IPS DF 4.7 (cell line): ENCODE measurements at regions not wholly inside any gene's neighbourhood (a gene's known extent, or its start where the extent isn't known, plus 50 kb on each side); places are given as distances from the start of the nearest gene placed in this dataset.
"Not testable (repeated sequence)": the region's sequence is repeated elsewhere in the genome, so short reads cannot be mapped to it uniquely, and the experiment has no call there.

Source experiments
- DNase-seq: peaks from one replicate; pipeline ENCODE4 v3.0.0-alpha.2; 2013; ENCODE audit warnings: low spot score; ENCODE audit errors: extremely low read depth

DNA sequence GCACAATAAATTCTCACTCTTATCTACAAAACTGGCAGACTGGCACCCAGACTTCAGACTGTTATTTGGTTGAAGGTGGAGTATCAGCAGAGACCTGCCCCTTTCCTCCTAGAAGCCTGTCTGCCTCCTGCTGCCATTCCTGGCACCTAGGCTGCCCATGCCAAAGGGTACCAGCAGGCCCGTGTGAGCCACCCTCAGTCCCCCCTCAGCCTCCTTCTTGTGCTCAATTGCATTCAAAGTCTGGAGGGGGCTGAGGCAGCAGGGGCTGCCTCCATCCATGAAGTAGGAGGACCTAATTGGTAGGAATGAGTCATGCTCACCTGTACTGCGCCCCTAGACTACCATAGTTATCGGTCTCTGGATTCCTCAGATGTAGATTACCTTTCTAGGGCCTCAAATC lies 440.9 kb upstream of the GRM3 start:
- DNase-seq: no peak

DNA sequence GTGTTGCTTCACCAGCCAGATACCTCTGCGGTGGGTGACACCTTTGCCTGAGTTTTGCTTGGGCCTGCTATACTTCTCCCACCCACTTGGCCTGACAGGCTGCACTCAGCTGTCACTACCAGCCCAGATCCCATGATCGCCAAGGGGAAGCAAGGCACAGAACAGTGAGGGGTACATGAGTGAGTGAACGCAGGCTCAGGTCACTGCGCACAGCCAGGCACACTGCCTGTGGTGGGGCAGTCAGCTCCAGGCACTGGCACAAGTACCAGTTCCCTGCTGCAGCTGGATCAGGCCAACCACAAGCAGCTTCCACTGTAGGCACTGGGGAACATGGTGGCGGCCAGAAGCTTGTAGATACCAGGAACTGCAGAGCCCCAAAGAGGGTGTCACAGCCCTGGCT lies 441.9 kb upstream of the GRM3 start:
- no peak for DNase-seq

DNA sequence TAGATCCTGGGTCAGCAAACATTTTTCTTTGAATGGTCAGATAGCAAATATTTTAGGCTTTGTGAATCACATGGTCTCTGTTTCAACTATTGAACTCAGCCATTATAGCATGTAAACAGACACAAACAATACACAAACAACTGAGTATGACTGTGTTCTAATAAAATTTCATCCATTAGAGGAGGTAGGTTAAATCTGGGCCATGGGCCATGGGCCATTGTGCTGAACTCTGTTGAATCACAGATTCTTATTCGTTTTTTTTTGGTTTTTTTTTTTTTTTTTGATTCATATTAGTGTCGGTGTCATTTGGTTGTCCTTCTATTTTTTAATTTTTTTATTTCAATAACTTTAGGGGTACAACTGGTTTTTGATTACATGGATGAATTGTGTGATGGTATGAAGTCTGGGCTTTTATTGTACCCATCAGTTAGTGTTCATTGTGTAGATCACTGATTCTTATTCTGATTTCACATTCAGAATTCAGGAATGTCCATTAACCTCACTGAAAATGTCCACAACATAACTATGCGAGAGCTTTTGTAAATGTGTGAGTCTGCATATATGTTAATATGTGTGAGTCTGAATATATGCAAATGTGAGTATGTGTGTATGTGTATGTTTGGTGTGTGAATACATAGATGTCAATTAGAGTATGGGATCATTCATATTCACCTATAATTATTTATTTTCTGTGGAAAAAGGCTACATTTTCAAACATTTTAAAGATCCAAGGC lies 443.7 kb upstream of the GRM3 start:
- DNase-seq: no peak

DNA sequence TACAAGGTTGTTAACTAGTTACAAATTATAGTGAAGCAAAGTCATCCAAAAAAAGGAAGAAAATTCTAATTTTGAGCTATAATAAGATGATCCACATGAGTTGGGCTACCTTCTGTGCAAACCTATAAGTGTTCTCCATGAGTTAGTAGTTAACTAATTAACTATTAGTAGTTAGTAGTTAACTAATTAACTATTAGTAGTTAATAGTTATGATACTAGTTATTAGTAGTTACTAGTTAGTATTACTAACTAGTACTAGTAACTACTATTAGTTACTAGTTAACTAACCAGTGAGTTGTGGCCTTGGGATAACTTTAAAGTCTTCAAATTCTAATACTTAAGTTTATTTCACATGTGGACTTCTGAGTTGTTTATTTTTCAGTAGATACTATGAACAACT lies 453.4 kb upstream of the GRM3 start:
- DNase-seq: no peak

DNA sequence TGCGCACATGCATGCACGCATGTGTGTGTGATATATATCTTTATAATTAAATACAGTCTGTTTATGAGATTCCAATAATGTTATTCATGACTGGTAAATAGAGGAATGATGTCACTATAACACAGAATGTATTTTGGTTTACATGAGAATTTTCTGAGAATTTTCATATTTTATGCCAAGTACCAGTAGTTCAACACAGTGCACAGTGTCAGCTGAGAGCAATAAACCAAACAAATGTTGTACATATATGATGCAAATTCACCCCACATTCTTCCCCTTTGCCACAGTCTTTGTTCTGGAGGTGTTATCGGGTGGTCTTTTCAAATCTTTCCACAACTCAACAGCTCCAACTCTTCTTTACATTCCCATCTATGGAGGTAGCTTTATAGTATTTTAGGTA lies 462.2 kb upstream of the GRM3 start:
- DNase-seq: no peak

DNA sequence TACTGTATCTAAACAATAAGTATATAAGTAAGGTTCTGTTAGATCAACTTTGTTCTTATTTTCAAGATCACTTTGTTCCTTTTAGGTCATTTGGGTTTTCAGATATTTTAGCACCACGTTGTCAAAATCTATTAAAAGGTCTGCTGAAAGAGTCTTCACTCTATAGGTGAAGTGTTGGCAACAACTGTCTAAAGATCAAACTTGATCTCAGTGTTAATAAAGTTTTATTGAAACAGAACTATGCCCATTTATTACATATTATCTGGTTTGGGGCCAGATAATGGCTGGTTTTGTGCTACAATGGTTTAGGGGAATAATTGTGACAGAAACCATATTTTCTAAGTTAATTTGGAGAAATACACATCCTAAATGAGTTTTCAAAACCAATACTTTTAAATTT lies 478.9 kb upstream of the GRM3 start:
- no peak for DNase-seq

DNA sequence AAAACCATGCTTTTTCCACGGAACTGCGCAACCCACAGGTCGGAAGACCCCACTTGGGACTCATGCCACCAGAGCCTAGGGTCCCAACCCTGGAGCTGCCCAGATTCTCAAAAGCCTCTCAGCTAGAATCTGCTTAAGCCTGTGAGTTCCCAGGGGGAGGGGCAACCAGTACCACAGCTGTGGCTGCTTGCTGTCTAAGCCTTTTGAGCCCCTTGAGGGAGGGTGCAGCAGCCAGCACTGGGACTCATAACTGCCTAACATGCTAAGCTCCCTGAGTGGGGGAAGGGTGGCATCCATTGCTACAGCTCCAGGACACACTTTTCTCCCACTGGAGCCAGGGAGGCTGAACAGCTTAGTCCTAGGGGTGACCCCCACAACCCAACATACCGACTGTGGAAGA lies 485.6 kb upstream of the GRM3 start:
- DNase-seq: no peak

DNA sequence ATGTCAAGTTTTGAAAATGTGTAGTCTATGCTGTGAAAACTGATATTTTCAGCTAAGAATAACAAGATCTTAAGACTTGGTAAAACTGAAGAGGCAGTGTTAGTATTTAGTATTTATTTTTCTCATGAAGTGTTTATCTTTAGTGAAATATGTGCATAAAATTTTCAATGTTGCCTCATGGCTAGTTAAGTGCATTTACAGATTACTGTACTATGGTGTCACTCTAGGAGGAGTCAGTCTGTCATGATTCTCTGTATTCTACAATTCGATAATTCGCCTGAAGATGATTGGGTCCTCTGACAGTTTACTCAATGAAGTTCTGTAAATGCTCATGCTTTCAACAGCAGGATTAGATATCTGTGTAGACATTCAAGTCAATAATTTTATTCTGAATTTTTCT lies 488.1 kb upstream of the GRM3 start:
- no peak for DNase-seq

DNA sequence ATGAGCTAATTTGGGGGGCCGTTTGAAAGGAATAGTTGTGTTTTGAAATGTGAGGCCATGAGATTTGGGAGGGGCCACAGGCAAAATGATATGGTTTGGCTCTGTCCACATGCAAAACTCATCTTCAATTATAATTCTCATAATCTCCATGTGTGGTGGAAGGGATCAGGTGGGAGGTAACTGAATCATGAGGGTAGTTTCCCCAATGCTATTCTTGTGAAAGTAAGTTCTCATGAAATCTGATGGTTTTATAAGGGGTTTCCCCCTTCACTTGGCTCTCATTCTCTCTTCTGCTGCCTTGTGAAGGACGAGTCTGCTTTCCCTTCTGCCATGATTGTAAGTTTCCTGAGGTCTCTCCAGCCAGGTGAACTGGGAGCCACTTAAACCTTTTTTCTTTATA lies 490.8 kb upstream of the GRM3 start:
- DNase-seq: no peak

DNA sequence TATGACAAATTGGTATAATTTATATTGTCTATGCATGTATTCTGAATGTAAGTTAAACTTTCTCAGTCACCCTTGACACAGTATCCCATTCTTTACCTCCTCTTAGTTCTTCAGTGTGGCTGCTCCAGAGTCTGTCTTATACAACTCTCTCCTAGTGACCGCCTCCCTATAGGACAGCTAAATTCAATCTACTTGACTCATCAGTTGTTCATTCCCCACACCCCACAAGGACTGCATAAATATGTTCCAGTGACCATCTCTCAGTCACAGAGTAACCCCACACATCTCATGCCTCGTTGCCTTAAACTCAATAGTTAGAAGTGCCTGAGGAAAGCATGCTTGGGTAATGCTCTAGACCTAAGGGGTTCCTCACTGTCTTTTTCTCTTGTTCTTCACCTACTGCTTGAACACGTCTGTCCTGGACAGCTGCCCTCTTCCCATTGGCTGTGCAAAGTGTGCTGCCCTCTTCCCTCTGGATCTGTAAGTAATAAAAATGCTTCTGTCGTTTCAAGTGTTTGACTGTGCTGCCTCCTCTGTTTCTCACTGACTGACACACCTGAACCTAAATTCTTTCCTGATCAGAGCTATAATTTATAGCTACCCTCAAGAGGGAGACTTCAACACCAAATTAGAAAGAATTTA lies 494.6 kb upstream of the GRM3 start:
- DNase-seq: no peak

DNA sequence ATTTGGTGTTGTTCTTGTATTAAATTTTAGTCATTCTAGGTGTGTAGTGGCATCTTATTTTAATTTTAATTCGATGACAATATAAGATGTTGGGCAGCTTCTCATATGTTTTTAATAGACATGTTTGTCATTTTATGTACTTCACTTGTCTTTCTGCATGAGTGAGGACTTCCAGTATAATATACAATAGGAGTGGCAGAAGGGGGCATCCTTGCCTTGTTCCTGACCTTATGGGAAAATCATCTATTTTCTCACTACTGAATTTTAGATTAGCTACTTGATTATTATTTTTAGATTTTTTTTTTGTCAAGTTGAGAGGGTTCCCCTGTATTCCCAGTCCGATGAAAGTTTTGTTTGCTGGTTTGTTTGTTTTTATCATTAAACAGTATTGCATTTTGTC lies 495.2 kb upstream of the GRM3 start:
- no peak for DNase-seq

DNA sequence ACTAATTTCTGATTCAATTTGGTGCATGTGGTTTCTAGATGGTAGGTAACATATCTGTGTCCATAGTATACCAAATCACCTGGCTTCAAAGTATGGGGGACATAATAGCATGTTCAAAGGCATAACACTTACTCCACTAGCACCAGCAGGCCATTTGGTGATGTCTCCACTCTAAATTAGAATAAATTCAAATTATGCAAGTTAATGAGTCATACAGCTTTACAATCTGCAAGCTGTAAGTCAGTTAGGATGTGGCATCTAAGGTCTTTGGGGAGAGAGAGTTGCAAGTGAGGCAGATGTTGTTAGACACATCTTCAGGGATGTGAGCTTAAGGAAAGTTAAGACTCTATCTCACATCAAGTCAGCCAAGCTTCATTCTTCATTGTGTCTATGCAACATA lies 506.4 kb upstream of the GRM3 start:
- no peak for DNase-seq

DNA sequence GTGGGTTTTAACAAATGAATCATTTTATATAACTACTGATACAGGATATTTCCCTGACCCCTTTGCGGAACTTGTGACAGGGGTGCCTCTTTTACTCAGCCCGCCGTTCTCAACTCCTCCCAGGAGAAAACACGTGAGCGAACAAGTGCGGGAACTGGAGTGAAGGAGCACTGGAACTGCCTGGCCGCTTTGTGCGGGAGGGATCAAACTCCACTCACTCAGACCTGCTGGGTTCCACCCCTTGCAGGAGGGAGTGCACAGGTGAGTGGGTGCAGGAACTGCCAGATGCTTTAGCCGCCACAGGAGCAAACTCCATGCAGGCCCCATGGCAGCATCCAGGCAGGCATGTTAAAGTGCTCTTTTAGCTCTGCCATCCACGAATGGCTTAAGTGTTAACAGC lies 513.4 kb upstream of the GRM3 start:
- DNase-seq: no peak

DNA sequence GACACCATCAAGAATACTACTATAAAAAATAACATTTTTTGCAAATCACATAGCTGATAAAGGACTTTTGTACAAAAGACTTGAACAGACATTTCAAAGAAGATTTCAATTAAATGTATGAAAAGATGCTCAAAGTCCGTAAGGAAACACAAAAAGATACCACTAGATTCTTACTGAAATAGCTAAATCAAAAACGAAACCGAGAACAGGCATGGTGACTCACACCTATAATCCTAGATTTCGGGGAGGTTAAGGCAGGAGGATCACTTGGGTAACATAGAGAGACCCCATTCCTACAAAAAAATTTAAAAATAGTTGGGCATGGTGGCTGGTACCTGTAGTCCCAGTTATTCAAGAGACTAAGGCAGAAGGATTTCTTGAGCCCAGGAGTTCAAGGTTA lies 520.2 kb upstream of the GRM3 start:
- no peak for DNase-seq

DNA sequence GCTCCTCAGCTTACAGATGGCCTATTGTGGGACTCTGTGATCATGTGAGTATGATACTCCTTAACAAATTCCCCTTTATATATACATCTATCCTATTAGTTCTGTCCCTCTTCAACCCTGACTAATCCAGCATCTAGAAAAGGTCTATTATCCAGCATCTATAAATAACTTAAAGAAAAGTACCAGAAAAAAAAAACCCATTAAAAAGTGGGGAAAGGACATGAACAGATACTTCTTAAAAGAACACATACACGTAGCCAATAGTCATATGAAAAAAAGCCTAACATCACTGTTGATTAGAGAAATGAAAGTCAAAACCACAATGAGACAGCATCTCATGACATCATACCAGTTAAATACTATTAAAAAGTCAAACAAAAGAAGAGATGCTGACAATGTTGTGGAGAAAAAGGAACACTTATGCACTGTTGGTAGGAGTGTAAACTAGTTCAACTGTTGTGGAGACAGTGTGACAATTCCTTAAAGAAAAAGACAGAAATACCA lies 549.5 kb upstream of the GRM3 start:
- no peak for DNase-seq

DNA sequence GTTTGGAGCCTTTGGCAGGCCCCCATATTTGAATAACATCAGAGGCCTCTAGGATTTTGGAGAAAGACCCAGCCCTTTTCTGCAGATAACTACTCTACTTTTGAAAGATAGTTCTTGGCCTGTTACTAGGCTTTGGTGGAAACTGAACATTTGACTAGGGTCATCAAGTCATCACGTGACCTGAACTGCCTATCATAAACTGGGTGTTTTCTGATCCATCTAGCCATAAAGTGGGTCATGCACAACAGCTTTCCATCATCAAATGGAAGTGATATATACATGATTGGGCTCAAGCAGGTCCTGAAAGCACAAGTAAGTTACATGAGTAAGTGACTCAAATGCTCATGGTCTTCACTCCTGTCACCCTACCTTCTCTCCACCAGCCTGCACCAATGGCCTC lies 552.3 kb upstream of the GRM3 start:
- no peak for DNase-seq

DNA sequence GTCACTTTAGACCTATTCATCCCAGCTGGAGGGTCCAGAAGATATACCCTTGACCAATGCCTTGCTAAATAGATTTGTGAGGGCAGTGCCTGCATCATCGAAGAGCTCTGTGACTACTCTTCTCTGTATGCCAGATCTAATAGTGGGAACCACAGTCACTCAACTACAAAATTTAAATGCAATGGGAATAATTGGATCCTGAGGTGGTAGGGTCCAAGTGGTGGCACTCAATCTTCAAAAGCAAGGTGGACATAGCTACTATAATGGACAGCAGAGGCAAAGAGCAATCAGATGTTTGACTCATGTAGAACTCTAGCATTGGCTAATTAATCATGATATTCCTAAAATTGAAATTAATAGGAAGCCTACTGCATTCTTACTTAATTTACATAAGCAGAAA lies 554.3 kb upstream of the GRM3 start:
- DNase-seq: no peak

DNA sequence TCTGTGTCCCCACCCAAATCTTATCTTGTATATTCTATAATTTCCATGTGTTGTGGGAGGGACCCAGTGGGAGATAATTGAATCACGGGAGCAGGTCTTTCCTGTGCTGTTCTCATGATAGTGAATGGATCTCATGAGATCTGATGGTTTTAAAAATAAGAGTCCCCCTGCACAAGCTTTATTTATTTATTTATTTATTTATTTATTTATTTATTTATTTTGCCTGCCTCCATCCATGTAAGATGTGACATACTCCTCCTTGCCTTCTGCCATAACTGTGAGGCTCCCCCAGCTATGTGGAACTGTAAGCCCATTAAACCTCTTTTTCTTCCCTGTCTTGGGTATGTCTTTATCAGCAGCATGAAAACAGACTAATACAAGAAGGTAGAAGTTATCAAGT lies 579.1 kb upstream of the GRM3 start:
- not testable (repeated sequence) for DNase-seq

DNA sequence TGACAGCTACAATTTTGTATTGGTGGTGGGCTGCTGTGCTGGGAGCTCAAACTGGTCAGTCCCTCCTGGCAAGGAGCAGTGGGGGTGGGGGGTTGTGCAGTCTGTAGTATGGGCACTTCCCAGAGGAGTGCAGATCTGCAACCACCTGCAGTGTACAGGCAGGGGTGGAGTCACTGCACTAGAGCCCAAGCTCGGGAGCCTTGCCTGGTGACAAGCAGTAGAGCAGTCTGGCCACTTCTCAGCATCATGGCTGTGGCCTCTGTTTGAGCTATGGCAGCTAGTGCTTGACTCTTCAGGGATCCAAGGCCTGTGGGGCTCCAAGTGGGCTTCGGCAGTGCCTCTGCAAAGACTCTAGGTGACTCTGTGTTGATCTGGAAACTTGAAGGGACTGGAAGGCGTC lies 585.1 kb upstream of the GRM3 start:
- DNase-seq: no peak

DNA sequence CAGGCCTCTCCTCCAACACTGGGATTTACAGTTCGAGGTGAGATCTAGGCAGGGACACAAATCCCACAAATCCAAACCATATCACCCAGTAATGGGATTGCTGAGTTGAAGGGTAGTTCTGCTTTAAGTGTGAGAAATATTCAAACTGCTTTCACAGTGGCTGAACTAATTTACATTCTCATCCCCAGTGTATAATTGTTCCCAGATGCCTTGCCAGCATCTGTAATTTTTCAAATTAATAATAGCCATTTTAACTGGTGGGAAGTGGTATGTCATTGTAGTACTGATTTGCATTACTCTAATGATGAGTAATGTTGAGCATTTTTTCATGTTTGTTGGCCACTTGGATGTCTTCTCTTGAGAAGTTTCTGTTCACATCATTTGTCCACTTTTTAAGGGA lies 592.8 kb upstream of the GRM3 start:
- DNase-seq: no peak

DNA sequence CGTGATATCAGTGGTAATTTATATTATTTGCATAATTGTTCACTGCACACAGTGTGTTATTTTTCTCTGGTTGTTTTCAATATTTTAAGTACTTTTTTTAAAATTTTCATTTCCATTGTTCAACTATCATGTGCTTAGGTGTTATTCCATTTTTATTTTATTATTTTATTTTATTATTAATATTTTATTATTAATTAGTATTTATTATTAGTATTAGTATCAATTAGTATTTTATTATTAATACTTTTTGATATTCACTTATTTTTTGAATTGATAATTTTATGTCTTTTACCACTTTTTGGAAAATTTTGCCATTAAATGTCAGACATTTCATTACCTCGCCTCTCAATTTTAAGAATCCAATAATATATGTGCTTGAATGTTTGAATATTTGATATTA lies 593.8 kb upstream of the GRM3 start:
- no peak for DNase-seq

DNA sequence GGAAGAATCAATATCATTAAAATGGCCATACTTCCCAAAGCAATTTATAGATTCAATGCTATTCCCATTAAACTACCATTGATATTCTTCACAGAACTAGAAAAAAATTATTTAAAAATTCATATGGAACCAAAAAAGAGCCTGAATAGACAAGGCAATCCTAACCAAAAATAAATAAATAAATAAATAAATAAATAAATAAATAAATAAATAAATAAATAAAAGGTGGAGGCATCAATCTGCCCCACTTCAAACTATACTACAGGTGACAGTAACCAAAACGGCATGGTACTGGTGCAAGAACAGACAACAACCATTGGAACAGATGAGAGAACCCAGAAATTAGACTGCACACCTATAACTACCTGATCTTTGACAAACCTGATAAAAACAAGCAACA lies 598.5 kb upstream of the GRM3 start:
- not testable (repeated sequence) for DNase-seq

DNA sequence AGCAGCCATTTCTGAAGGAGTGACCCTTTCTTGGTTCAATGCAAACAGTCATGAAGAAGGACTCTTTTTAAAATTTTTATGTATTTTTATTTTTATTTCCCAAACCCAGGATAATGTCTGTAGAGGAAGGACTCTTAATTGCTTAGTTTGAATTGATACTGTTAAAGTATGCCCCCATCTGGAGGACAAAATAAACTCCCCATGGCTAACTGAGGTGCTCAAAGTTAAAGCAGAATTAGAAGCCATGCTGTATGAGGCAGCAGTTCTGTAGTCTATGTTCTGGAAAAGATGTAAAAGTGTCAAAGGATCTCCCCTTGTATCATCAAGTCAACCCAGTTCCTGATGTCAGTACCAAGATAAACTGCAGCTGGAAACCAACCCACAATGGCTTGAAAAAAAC lies 617.9 kb upstream of the GRM3 start:
- DNase-seq: no peak
